ENCODE measurements at regions not wholly inside any gene's neighbourhood (a gene's known extent, or its start where the extent isn't known, plus 50 kb on each side); places are given as distances from the start of the nearest gene placed in this dataset.

DNA sequence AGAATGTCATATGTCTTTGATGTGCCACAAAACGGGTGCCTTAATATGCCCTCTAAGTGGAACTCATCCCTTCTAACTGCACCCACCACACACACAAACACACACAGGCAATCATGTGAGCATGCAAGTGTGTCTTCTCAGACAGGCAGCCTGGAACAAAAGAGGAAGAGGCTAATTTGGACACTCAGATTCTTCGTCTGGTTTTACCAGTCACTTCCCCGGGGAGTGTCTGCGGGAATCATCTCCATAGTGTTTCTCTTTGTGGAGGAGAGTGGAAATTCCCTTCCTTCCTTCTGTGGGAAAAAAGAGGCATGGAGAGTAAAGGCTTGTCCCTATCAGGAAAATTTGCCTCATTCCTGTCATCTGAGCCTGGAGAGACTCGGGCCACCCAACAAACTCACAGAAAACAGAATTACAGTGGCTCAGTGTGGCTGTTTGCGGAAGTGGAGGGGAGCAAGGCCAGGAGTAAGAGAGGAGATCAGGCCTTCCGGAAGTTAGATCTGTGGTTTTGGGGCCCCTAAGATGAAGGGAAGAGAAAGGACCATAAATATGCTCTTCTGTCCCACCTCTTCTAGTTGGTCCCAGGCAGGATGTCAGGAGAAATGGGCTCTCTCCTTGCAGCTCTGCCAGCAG, 212.6 kb upstream of the SEMA6D start:
- H3K36me3 ChIP-seq (ENCODE audit: control insufficient read depth in 5 of 5, insufficient read depth in 5 of 5, low read length in 5 of 5), result no peaks in the 10 kb centered on the region
- H3K9ac ChIP-seq (ENCODE audit: low read length in 5 of 5), result no peak overlapping the region
- H3K4me1 ChIP-seq (ENCODE audit: control insufficient read depth in 5 of 5, insufficient read depth in 5 of 5, low read length in 5 of 5), result peaks cover 0 to 28% (median 10%) of the 10 kb centered on the region in 5 donors
- H3K27ac ChIP-seq (ENCODE audit: low read depth, low read length), result no peak overlapping the region
- H3K4me3 ChIP-seq (ENCODE audit: low read depth in 1 of 5, low read length in 5 of 5), result no peak overlapping the region
- H3K9me3 ChIP-seq (ENCODE audit: control insufficient read depth in 5 of 5, low read length in 5 of 5), result no peaks in the 10 kb centered on the region
- no peaks in the 10 kb centered on the region for H3K27me3 ChIP-seq (ENCODE audit: control insufficient read depth in 5 of 5, insufficient read depth in 4 of 5, low read length in 5 of 5)

DNA sequence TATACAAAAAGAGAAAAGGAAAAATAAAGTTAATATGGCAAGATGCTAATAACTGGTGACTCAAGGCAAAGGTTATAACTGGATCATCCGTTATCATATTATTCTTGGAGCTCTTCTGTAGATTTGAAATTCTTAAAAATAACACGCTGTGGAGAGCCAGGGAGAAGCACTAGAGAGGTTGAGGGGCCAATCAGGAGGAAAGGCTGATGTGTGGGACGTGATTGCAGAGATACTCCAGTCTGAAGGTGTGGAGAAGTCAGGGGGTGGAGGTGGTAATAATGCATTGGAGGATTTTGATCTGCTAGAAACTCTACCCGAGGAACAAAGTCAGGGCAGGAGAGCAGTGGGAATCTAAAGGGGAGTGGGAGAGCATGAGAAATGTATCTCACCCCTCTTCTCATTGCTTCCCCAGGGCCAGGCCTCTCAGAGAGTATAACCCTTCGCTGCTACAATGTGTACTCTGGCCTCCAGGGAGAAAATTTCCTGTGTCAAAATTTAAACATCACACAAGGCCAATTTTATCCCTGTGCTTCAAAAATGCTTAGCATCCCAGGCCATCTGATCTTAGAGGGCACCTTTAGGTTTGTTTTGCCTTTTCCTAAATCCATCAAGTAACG, 211.5 kb upstream of the SEMA6D start:
- no peaks in the 10 kb centered on the region for H3K36me3 ChIP-seq (ENCODE audit: control insufficient read depth in 5 of 5, insufficient read depth in 5 of 5, low read length in 5 of 5)
- peaks cover 0 to 28% (median 10%) of the 10 kb centered on the region in 5 donors for H3K4me1 ChIP-seq (ENCODE audit: control insufficient read depth in 5 of 5, insufficient read depth in 5 of 5, low read length in 5 of 5)
- no peak overlapping the region for H3K9ac ChIP-seq (ENCODE audit: low read length in 5 of 5)
- H3K9me3 ChIP-seq (ENCODE audit: control insufficient read depth in 5 of 5, low read length in 5 of 5), result no peaks in the 10 kb centered on the region
- H3K27me3 ChIP-seq (ENCODE audit: control insufficient read depth in 5 of 5, insufficient read depth in 4 of 5, low read length in 5 of 5), result no peaks in the 10 kb centered on the region
- no peak overlapping the region for H3K4me3 ChIP-seq (ENCODE audit: low read depth in 1 of 5, low read length in 5 of 5)
- H3K27ac ChIP-seq (ENCODE audit: low read depth, low read length), result no peak overlapping the region

- Histone ChIP-seq H3K9me3 (ENCODE audit: control insufficient read depth in 5 of 5, low read length in 5 of 5) (no peaks in the 10 kb centered on the region), H3K4me3 (ENCODE audit: low read depth in 1 of 5, low read length in 5 of 5) (no peak overlapping the region), H3K27ac (ENCODE audit: low read depth, low read length) (no peak overlapping the region), H3K27me3 (ENCODE audit: control insufficient read depth in 5 of 5, insufficient read depth in 4 of 5, low read length in 5 of 5) (no peaks in the 10 kb centered on the region), H3K9ac (ENCODE audit: low read length in 5 of 5) (no peak overlapping the region), H3K4me1 (ENCODE audit: control insufficient read depth in 5 of 5, insufficient read depth in 5 of 5, low read length in 5 of 5) (peaks cover 0 to 28% (median 10%) of the 10 kb centered on the region in 5 donors), H3K36me3 (ENCODE audit: control insufficient read depth in 5 of 5, insufficient read depth in 5 of 5, low read length in 5 of 5) (no peaks in the 10 kb centered on the region)
Observed at GRCh38 chr15:47506329-47507100, 210.8 kb upstream of the SEMA6D start.

GRCh38 chr15:47507221-47507985, 209.9 kb upstream of the SEMA6D start:
- H3K27ac ChIP-seq (ENCODE audit: low read depth, low read length), result no peak overlapping the region
- H3K27me3 ChIP-seq (ENCODE audit: control insufficient read depth in 5 of 5, insufficient read depth in 4 of 5, low read length in 5 of 5), result no peaks in the 10 kb centered on the region
- H3K4me3 ChIP-seq (ENCODE audit: low read depth in 1 of 5, low read length in 5 of 5), result no peak overlapping the region
- H3K4me1 ChIP-seq (ENCODE audit: control insufficient read depth in 5 of 5, insufficient read depth in 5 of 5, low read length in 5 of 5), result peaks cover 0 to 28% (median 10%) of the 10 kb centered on the region in 5 donors
- H3K9me3 ChIP-seq (ENCODE audit: control insufficient read depth in 5 of 5, low read length in 5 of 5), result no peaks in the 10 kb centered on the region
- H3K36me3 ChIP-seq (ENCODE audit: control insufficient read depth in 5 of 5, insufficient read depth in 5 of 5, low read length in 5 of 5), result no peaks in the 10 kb centered on the region
- H3K9ac ChIP-seq (ENCODE audit: low read length in 5 of 5), result no peak overlapping the region

- H3K4me3 ChIP-seq (ENCODE audit: low read depth in 1 of 5, low read length in 5 of 5), result no peak overlapping the region
- no peaks in the 10 kb centered on the region for H3K9me3 ChIP-seq (ENCODE audit: control insufficient read depth in 5 of 5, low read length in 5 of 5)
- no peaks in the 10 kb centered on the region for H3K36me3 ChIP-seq (ENCODE audit: control insufficient read depth in 5 of 5, insufficient read depth in 5 of 5, low read length in 5 of 5)
- peaks cover 0 to 7% (median under 1%) of the 10 kb centered on the region in 5 donors for H3K4me1 ChIP-seq (ENCODE audit: control insufficient read depth in 5 of 5, insufficient read depth in 5 of 5, low read length in 5 of 5)
- H3K9ac ChIP-seq (ENCODE audit: low read length in 5 of 5), result no peak overlapping the region
- no peak overlapping the region for H3K27ac ChIP-seq (ENCODE audit: low read depth, low read length)
- no peaks in the 10 kb centered on the region for H3K27me3 ChIP-seq (ENCODE audit: control insufficient read depth in 5 of 5, insufficient read depth in 4 of 5, low read length in 5 of 5)
Observed at GRCh38 chr15:47511261-47511660, 206.0 kb upstream of the SEMA6D start.

DNA sequence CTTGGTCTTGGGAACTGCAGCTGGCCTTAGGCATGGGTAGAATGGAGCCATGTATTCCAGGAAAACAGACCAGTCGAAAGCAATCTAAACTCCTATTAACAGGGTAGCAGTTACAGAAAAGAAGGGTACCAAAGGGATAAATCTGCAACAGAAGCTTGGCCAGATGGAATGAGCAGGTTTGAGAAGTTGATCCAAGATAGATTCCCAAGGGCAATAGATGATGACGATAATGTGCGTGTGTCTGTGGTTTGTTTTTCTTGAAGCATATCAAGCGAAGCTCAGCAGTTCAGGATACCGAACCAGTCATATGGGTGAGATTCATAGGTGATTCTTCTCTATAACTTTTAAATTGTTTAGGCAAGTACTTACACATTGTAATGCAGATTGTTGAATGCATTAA, 203.8 kb upstream of the SEMA6D start:
- Histone ChIP-seq H3K9ac (ENCODE audit: low read length in 5 of 5) (no peak overlapping the region), H3K27ac (ENCODE audit: low read depth, low read length) (no peak overlapping the region), H3K36me3 (ENCODE audit: control insufficient read depth in 5 of 5, insufficient read depth in 5 of 5, low read length in 5 of 5) (no peaks in the 10 kb centered on the region), H3K4me3 (ENCODE audit: low read depth in 1 of 5, low read length in 5 of 5) (no peak overlapping the region), H3K4me1 (ENCODE audit: control insufficient read depth in 5 of 5, insufficient read depth in 5 of 5, low read length in 5 of 5) (peaks cover 0 to 22% (median 0%) of the 10 kb centered on the region in 5 donors), H3K9me3 (ENCODE audit: control insufficient read depth in 5 of 5, low read length in 5 of 5) (no peaks in the 10 kb centered on the region), H3K27me3 (ENCODE audit: control insufficient read depth in 5 of 5, insufficient read depth in 4 of 5, low read length in 5 of 5) (no peaks in the 10 kb centered on the region)

- no peaks in the 10 kb centered on the region for H3K9me3 ChIP-seq (ENCODE audit: control insufficient read depth in 5 of 5, low read length in 5 of 5)
- no peak overlapping the region for H3K4me3 ChIP-seq (ENCODE audit: low read depth in 1 of 5, low read length in 5 of 5)
- no peaks in the 10 kb centered on the region for H3K27me3 ChIP-seq (ENCODE audit: control insufficient read depth in 5 of 5, insufficient read depth in 4 of 5, low read length in 5 of 5)
- H3K36me3 ChIP-seq (ENCODE audit: control insufficient read depth in 5 of 5, insufficient read depth in 5 of 5, low read length in 5 of 5), result no peaks in the 10 kb centered on the region
- no peak overlapping the region for H3K27ac ChIP-seq (ENCODE audit: low read depth, low read length)
- no peak overlapping the region for H3K9ac ChIP-seq (ENCODE audit: low read length in 5 of 5)
- H3K4me1 ChIP-seq (ENCODE audit: control insufficient read depth in 5 of 5, insufficient read depth in 5 of 5, low read length in 5 of 5), result peaks cover 0 to 23% (median 0%) of the 10 kb centered on the region in 5 donors
Observed at GRCh38 chr15:47514200-47514652, 203.1 kb upstream of the SEMA6D start.

DNA sequence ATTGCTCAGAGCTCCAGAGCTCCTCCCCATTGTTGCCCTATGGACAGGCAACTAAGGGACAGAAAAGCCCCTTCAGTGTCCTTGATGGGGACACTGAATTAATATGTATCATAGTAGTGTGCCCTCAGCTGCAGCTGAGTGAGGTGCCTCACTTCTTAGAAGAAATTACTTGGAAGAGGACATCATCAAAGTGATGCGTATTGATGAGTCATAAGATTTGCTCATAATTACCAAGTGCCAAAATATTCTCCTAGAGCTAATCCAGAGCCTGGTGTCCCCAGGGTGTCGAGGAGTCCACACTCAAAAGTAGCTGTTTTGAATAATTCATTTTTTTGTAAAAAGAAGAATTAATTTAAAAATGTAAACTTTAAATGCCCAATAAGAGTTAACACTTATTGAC, 200.7 kb upstream of the SEMA6D start:
- H3K9me3 ChIP-seq (ENCODE audit: control insufficient read depth in 5 of 5, low read length in 5 of 5), result no peaks in the 10 kb centered on the region
- H3K4me1 ChIP-seq (ENCODE audit: control insufficient read depth in 5 of 5, insufficient read depth in 5 of 5, low read length in 5 of 5), result peaks cover 0 to 23% (median 0%) of the 10 kb centered on the region in 5 donors
- H3K27me3 ChIP-seq (ENCODE audit: control insufficient read depth in 5 of 5, insufficient read depth in 4 of 5, low read length in 5 of 5), result no peaks in the 10 kb centered on the region
- no peaks in the 10 kb centered on the region for H3K36me3 ChIP-seq (ENCODE audit: control insufficient read depth in 5 of 5, insufficient read depth in 5 of 5, low read length in 5 of 5)
- H3K4me3 ChIP-seq (ENCODE audit: low read depth in 1 of 5, low read length in 5 of 5), result no peak overlapping the region
- H3K9ac ChIP-seq (ENCODE audit: low read length in 5 of 5), result no peak overlapping the region
- H3K27ac ChIP-seq (ENCODE audit: low read depth, low read length), result no peak overlapping the region

DNA sequence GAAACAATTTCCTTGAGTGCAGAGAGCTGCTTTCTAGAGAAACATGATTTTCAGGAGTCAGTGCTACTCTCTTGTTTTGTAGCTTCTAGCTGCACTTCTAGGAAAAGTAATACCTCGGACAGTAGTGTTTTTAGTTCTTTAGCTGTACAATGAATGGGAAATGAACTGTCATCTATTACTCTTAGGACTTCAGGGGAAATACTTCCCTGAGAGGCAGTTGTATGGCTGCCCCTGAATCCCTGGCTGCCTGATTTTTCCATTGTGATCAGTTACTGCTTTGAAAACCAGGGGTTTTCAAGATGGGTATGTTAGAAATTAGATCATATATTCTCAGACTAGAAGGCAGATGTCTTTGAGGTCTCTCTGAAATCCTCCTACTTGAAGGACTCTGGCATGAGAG, 200.3 kb upstream of the SEMA6D start:
- peak overlapping the region in 1 of 5 donors; percentile 2 for H3K9ac ChIP-seq (ENCODE audit: low read length in 5 of 5)
- H3K9me3 ChIP-seq (ENCODE audit: control insufficient read depth in 5 of 5, low read length in 5 of 5), result no peaks in the 10 kb centered on the region
- H3K27ac ChIP-seq (ENCODE audit: low read depth, low read length), result no peak overlapping the region
- H3K4me3 ChIP-seq (ENCODE audit: low read depth in 1 of 5, low read length in 5 of 5), result no peak overlapping the region
- H3K4me1 ChIP-seq (ENCODE audit: control insufficient read depth in 5 of 5, insufficient read depth in 5 of 5, low read length in 5 of 5), result peaks cover 0 to 23% (median 0%) of the 10 kb centered on the region in 5 donors
- H3K36me3 ChIP-seq (ENCODE audit: control insufficient read depth in 5 of 5, insufficient read depth in 5 of 5, low read length in 5 of 5), result no peaks in the 10 kb centered on the region
- H3K27me3 ChIP-seq (ENCODE audit: control insufficient read depth in 5 of 5, insufficient read depth in 4 of 5, low read length in 5 of 5), result no peaks in the 10 kb centered on the region

Measured in subcutaneous abdominal adipose tissue (tissue), 5 donors.